Esophagus squamous epithelium (tissue), 5 donors: ENCODE measurements at regions not wholly inside any gene's neighbourhood (a gene's known extent, or its start where the extent isn't known, plus 50 kb on each side); places are given as distances from the start of the nearest gene placed in this dataset.

Experiments
- DNase-seq: peaks from one replicate; lab custom pipeline; 2025; lab: John Stamatoyannopoulos, UW
- H3K27ac ChIP-seq, 4 donors: fragments of 200-600 bp; sonication (generic); one replicate each; pipeline ENCODE4 v1.5.1; 2016 to 2019; ENCODE audit warnings: mild to moderate bottlenecking in 1 of 4
- H3K27me3 ChIP-seq, 4 donors: fragments of 200-600 bp; sonication (generic); 1 replicate in 3 of 4; 2 replicates in 1 of 4; pipeline versions ENCODE4 v1.5.1 to v1.6.0; 2017 to 2021; ENCODE audit warnings: antibody characterized with exemption in 1 of 4
- H3K36me3 ChIP-seq, 3 donors: fragments of 200-600 bp; sonication (generic); one replicate each; pipeline ENCODE4 v1.5.1; 2016 to 2019
- H3K4me1 ChIP-seq, 3 donors: fragments of 200-600 bp; sonication (generic); one replicate each; pipeline ENCODE4 v1.5.1; 2017 to 2019
- H3K4me3 ChIP-seq, 4 donors: fragments of 200-600 bp; sonication (generic); 1 replicate in 3 of 4; 2 replicates in 1 of 4; pipeline ENCODE4 v1.5.1; 2016 to 2019; ENCODE audit warnings: mild to moderate bottlenecking in 2 of 4, moderate library complexity in 1 of 4
- H3K9me3 ChIP-seq, 3 donors: fragments of 200-600 bp; sonication (generic); one replicate each; pipeline ENCODE4 v1.5.1; 2016 to 2019
- CTCF ChIP-seq, 6 experiments: fragments of 450-650 bp in 4 of 6; fragments of 200-600 bp in 2 of 6; sonication (generic) in 2 of 6; IDR thresholded peaks; one replicate each; pipeline ENCODE4 v1.5.1; 2016 to 2019; ENCODE audit warnings: antibody characterized with exemption in 6 of 6, mild to moderate bottlenecking in 4 of 6, moderate library complexity in 4 of 6
- POLR2A ChIP-seq, 4 donors: fragments of 450-650 bp; IDR thresholded peaks; one replicate each; pipeline ENCODE4 v1.6.1; 2017; ENCODE audit warnings: antibody characterized with exemption in 4 of 4, mild to moderate bottlenecking in 4 of 4, moderate library complexity in 3 of 4
- WGBS, 2 donors: methylation state at CpG; one replicate each; pipeline ENCODE4 v1.1.5; 2018; 5-methylcytosine and 5-hydroxymethylcytosine counted together
- intact Hi-C: fragments of 100-400 bp; cut with DNase I; formaldehyde crosslinking; loops from one replicate; pipeline ENCODE4 v1.15.0; 2022
- donor health status: DM: yes; HTN: yes; CAD: no.

DNA sequence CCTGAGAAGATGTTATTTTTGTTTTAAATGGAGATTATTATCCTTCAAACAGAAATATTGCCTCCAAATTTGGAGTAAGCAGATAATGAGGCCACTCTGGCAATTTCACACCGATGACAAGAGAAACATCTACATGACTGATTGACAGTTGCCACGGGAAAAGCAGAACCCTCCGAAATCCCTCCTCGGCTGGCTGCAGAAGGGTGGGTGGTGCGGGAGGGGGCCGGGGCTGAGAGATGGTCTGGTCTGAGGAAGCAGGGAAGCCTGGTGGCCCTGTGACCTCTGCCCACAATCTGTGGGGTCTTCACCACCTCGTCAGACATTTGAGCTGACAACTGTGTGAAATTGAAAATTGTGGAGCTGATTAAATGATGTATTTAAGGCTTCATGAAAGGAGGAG is 503.2 kb downstream of the MN1 start:
- Histone ChIP-seq H3K4me3 (no peak overlapping the region), H3K27me3 (peaks cover 0 to 50% (median 0%) of the 10 kb centered on the region in 4 donors), H3K4me1 (peaks cover 0 to 7% (median 0%) of the 10 kb centered on the region in 3 donors), H3K36me3 (no peaks in the 10 kb centered on the region), H3K27ac (no peak overlapping the region), H3K9me3 (no peaks in the 10 kb centered on the region)
- TF ChIP-seq CTCF (IDR thresholded peaks at IDR 0.05) (no peak), POLR2A (IDR thresholded peaks at IDR 0.05) (no peak)
- DNase-seq, result no peak
- WGBS, 2 donors, result 36 to 44% methylated on average over 5 to 7 of the region's 7 CpGs
- intact Hi-C loops, result no loop called here

DNA sequence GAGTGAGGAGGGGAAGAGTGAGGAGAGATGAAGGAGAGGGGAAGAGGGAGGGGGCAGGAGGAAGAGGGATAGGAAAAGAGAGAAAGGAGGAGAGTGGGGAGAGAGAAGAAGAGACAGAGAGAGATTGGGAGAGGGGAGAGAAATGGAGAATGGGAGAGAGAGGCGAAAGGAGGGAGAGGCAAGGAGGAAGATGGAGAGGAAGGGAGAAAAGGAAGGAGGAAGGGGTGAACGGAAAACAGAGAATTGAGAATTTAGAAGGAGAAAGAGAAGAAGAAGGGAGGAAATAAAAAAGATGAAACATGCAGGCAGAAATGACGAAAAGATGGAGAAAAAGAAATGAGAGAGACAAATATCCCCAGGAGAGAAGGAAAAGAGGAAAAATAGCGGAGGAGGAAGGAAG is 502.8 kb downstream of the MN1 start:
- H3K9me3 ChIP-seq, result no peaks in the 10 kb centered on the region
- intact Hi-C loops, result no loop called here
- DNase-seq, result no peak
- peak overlapping the region in 2 of 4 donors; percentile 7 to 43 for H3K4me3 ChIP-seq
- H3K36me3 ChIP-seq, result no peaks in the 10 kb centered on the region
- H3K27me3 ChIP-seq, result peaks cover 0 to 50% (median 0%) of the 10 kb centered on the region in 4 donors
- no peak overlapping the region for H3K27ac ChIP-seq
- TF ChIP-seq CTCF (IDR thresholded peaks at IDR 0.05) (no peak), POLR2A (IDR thresholded peaks at IDR 0.05) (no peak)
- 42 to 67% methylated on average over 4 of the region's 4 CpGs for WGBS, 2 donors
- peaks cover 0 to 7% (median 0%) of the 10 kb centered on the region in 3 donors for H3K4me1 ChIP-seq

- Histone ChIP-seq H3K36me3 (no peaks in the 10 kb centered on the region), H3K27me3 (peaks cover 0 to 50% (median 0%) of the 10 kb centered on the region in 4 donors), H3K9me3 (no peaks in the 10 kb centered on the region), H3K4me3 (peak overlapping the region in 2 of 4 donors; percentile 7 to 43), H3K4me1 (peaks cover 0 to 7% (median 0%) of the 10 kb centered on the region in 3 donors), H3K27ac (peak overlapping the region in 1 of 4 donors; percentile 31)
- intact Hi-C loops, result no loop called here
- TF ChIP-seq CTCF (IDR thresholded peaks at IDR 0.05), result no peak
- no peak for TF ChIP-seq POLR2A (IDR thresholded peaks at IDR 0.05)
- DNase-seq, result no peak
- WGBS, 2 donors, result 55 to 68% methylated on average over 28 to 30 of the region's 33 CpGs
These were observed 502.1 kb downstream of the MN1 start for GRCh38 chr22:27299181-27300085.

GRCh38 chr22:27300536-27301285 is 500.8 kb downstream of the MN1 start:
- intact Hi-C loops, result no loop called here
- no peak for DNase-seq
- 83 to 92% methylated on average over 12 to 16 of the region's 16 CpGs for WGBS, 2 donors

More at GRCh38 chr22:27300536-27301285, 500.8 kb downstream of the MN1 start:
- H3K36me3 ChIP-seq, result no peaks in the 10 kb centered on the region
- H3K27me3 ChIP-seq, result peaks cover 0 to 42% (median 0%) of the 10 kb centered on the region in 4 donors
- H3K9me3 ChIP-seq, result no peaks in the 10 kb centered on the region
- no peak overlapping the region for H3K4me3 ChIP-seq
- peaks cover 0 to 7% (median 0%) of the 10 kb centered on the region in 3 donors for H3K4me1 ChIP-seq
- H3K27ac ChIP-seq, result no peak overlapping the region
- TF ChIP-seq CTCF (IDR thresholded peaks at IDR 0.05), result no peak
- no peak for TF ChIP-seq POLR2A (IDR thresholded peaks at IDR 0.05)
